OCI-LY1 (cell line): ENCODE measurements at regions not wholly inside any gene's neighbourhood (a gene's known extent, or its start where the extent isn't known, plus 50 kb on each side); places are given as distances from the start of the nearest gene placed in this dataset.

Source experiments
- H2AFZ ChIP-seq: fragments of 200-600 bp; sonication (generic), shearing (Covaris generic); 2 replicates; pipeline ENCODE4 v1.6.0; 2014; ENCODE audit warnings: antibody characterized with exemption, mild to moderate bottlenecking, low read length
- H3F3A ChIP-seq: fragments of 200-600 bp; sonication (generic), shearing (Covaris generic); 2 replicates; pipeline ENCODE4 v1.6.0; 2014; ENCODE audit warnings: mild to moderate bottlenecking, antibody characterized with exemption, low read length, moderate library complexity; ENCODE audit not compliant: insufficient read depth
- H3K27ac ChIP-seq: fragments of 200-600 bp; sonication (generic); 2 replicates; pipeline ENCODE4 v1.5.1; 2014; ENCODE audit warnings: low read length, mixed run types, mild to moderate bottlenecking, low read depth; ENCODE audit not compliant: poor library complexity, severe bottlenecking
- H3K27me3 ChIP-seq: fragments of 200-600 bp; sonication (generic); 2 replicates; pipeline ENCODE4 v1.6.0; 2014; ENCODE audit warnings: antibody characterized with exemption, mild to moderate bottlenecking, low read length, moderate library complexity; ENCODE audit not compliant: insufficient read depth
- H3K36me3 ChIP-seq: fragments of 200-600 bp; sonication (generic); 2 replicates; pipeline ENCODE4 v1.6.1; 2014; ENCODE audit warnings: mild to moderate bottlenecking, antibody characterized with exemption, low read length, moderate library complexity, mixed read lengths; ENCODE audit not compliant: insufficient read depth
- H3K4me1 ChIP-seq: fragments of 200-600 bp; sonication (generic); 2 replicates; pipeline ENCODE4 v1.5.1; 2014; ENCODE audit warnings: mild to moderate bottlenecking, low read length, moderate library complexity; ENCODE audit not compliant: insufficient read depth, severe bottlenecking
- H3K4me2 ChIP-seq: fragments of 200-600 bp; sonication (generic), shearing (Covaris generic); 2 replicates; pipeline ENCODE4 v1.6.1; 2014; ENCODE audit warnings: low read length
- H3K4me3 ChIP-seq: fragments of 200-600 bp; sonication (generic); 2 replicates; pipeline ENCODE4 v1.5.1; 2014; ENCODE audit warnings: low read length, low read depth, mild to moderate bottlenecking, mixed read lengths; ENCODE audit not compliant: poor library complexity, severe bottlenecking
- H3K79me2 ChIP-seq: fragments of 200-600 bp; shearing (Covaris generic); 2 replicates; pipeline ENCODE4 v1.6.1; 2016; ENCODE audit warnings: mixed run types, low read length, mixed read lengths; ENCODE audit not compliant: insufficient read depth
- H3K9ac ChIP-seq: fragments of 200-600 bp; sonication (generic), shearing (Covaris generic); 2 replicates; pipeline ENCODE4 v1.6.1; 2014; ENCODE audit warnings: mild to moderate bottlenecking, low read length, mixed read lengths
- H3K9me2 ChIP-seq: fragments of 200-600 bp; sonication (generic), shearing (Covaris generic); 2 replicates; pipeline ENCODE4 v1.6.1; 2014; ENCODE audit warnings: low read depth, mild to moderate bottlenecking, low read length, mixed read lengths
- H3K9me3 ChIP-seq: fragments of 200-600 bp; shearing (Covaris generic); 2 replicates; pipeline ENCODE4 v1.6.1; 2014; ENCODE audit warnings: low read length, mixed read lengths
- H4K20me1 ChIP-seq: fragments of 200-600 bp; sonication (generic), shearing (Covaris generic); 2 replicates; pipeline ENCODE4 v1.6.0; 2016; ENCODE audit warnings: mild to moderate bottlenecking, low read length; ENCODE audit not compliant: insufficient read depth
- CTCF ChIP-seq: fragments of 200-600 bp; sonication (generic), shearing (Covaris generic); IDR thresholded peaks from 2 replicates; pipeline ENCODE4 v1.5.1; 2017; ENCODE audit warnings: mild to moderate bottlenecking, antibody characterized with exemption, low read length, moderate library complexity, mixed read lengths
- EZH2 ChIP-seq: fragments of 200-600 bp; sonication (generic), shearing (Covaris generic); IDR thresholded peaks from 2 replicates; pipeline ENCODE4 v1.8.0; 2017; ENCODE audit warnings: borderline replicate concordance, mixed run types, mild to moderate bottlenecking, antibody characterized with exemption, low read length, moderate library complexity, mixed read lengths

GRCh38 chr7:118011652-118012051 lies 138.4 kb upstream of the CTTNBP2 start:
- H3K36me3 ChIP-seq, result no peaks in the 10 kb centered on the region
- no peaks in the 10 kb centered on the region for H3F3A ChIP-seq
- no peak overlapping the region for H2AFZ ChIP-seq
- no peak overlapping the region for H3K27ac ChIP-seq
- no peak overlapping the region for H3K4me3 ChIP-seq
- no peaks in the 10 kb centered on the region for H3K27me3 ChIP-seq
- no peak overlapping the region for H3K9ac ChIP-seq
- no peaks in the 10 kb centered on the region for H4K20me1 ChIP-seq
- no peaks in the 10 kb centered on the region for H3K79me2 ChIP-seq
- no peaks in the 10 kb centered on the region for H3K4me1 ChIP-seq
- H3K4me2 ChIP-seq, result no peak overlapping the region
- TF ChIP-seq CTCF, result no peak
- no peak for TF ChIP-seq EZH2
- no peaks in the 10 kb centered on the region for H3K9me3 ChIP-seq
- no peaks in the 10 kb centered on the region for H3K9me2 ChIP-seq

GRCh38 chr7:118013252-118014010 lies 140.2 kb upstream of the CTTNBP2 start:
- Histone ChIP-seq H4K20me1 (no peaks in the 10 kb centered on the region), H3K36me3 (no peaks in the 10 kb centered on the region), H3K9ac (no peak overlapping the region), H3K27ac (no peak overlapping the region), H3K9me3 (no peaks in the 10 kb centered on the region), H3K79me2 (no peaks in the 10 kb centered on the region), H3K27me3 (no peaks in the 10 kb centered on the region), H3K9me2 (no peaks in the 10 kb centered on the region), H3K4me2 (no peak overlapping the region), H3K4me3 (no peak overlapping the region), H3K4me1 (no peaks in the 10 kb centered on the region), H3F3A (no peaks in the 10 kb centered on the region), H2AFZ (no peak overlapping the region)
- TF ChIP-seq CTCF (no peak), EZH2 (no peak)

GRCh38 chr7:118022546-118022945 lies 149.3 kb upstream of the CTTNBP2 start:
- Histone ChIP-seq H3K4me1 (no peaks in the 10 kb centered on the region), H3K9me3 (no peaks in the 10 kb centered on the region), H3K9ac (no peak overlapping the region), H3K27ac (no peak overlapping the region), H2AFZ (no peak overlapping the region), H3K9me2 (no peaks in the 10 kb centered on the region), H3K36me3 (no peaks in the 10 kb centered on the region), H4K20me1 (no peaks in the 10 kb centered on the region), H3K79me2 (no peaks in the 10 kb centered on the region), H3F3A (no peaks in the 10 kb centered on the region), H3K4me2 (no peak overlapping the region), H3K4me3 (no peak overlapping the region), H3K27me3 (no peaks in the 10 kb centered on the region)
- no peak for TF ChIP-seq EZH2
- no peak for TF ChIP-seq CTCF
